ENCODE measurements at regions not wholly inside any gene's neighbourhood (a gene's known extent, or its start where the extent isn't known, plus 50 kb on each side); places are given as distances from the start of the nearest gene placed in this dataset.

GRCh38 chr5:173557123-173557903, 59.1 kb downstream of the BOD1 start:
- no peak for DNase-seq

GRCh38 chr5:173556142-173557028, 60.1 kb downstream of the BOD1 start:
- DNase-seq = no peak

GRCh38 chr5:173554989-173555705, 61.3 kb downstream of the BOD1 start:
- no peak for DNase-seq

GRCh38 chr5:173554038-173554955, 62.2 kb downstream of the BOD1 start:
- no peak for DNase-seq

GRCh38 chr5:173550641-173551040, 65.8 kb downstream of the BOD1 start:
- DNase-seq = no peak

- DNase-seq = no peak
These were observed 66.8 kb downstream of the BOD1 start for GRCh38 chr5:173549644-173550043.

- no peak for DNase-seq
These were observed 68.9 kb downstream of the BOD1 start for GRCh38 chr5:173547579-173547978.

- DNase-seq = no peak
These were observed 73.5 kb downstream of the BOD1 start for GRCh38 chr5:173542964-173543363.

GRCh38 chr5:173542159-173542558, 74.3 kb downstream of the BOD1 start:
- DNase-seq = no peak

GRCh38 chr5:173538654-173539053, 77.8 kb downstream of the BOD1 start:
- no peak for DNase-seq

GRCh38 chr5:173538018-173538417, 78.4 kb downstream of the BOD1 start:
- DNase-seq = no peak

- no peak for DNase-seq
These were observed 79.2 kb downstream of the BOD1 start for GRCh38 chr5:173537228-173537627.

GRCh38 chr5:173535976-173536639, 80.3 kb downstream of the BOD1 start:
- no peak for DNase-seq

GRCh38 chr5:173535166-173535975, 81.1 kb downstream of the BOD1 start:
- DNase-seq = no peak

- no peak for DNase-seq
These were observed 81.8 kb downstream of the BOD1 start for GRCh38 chr5:173534664-173535063.

- DNase-seq = no peak
These were observed 82.4 kb downstream of the BOD1 start for GRCh38 chr5:173534031-173534430.

GRCh38 chr5:173532689-173533250, 83.7 kb downstream of the BOD1 start:
- no peak for DNase-seq

- no peak for DNase-seq
These were observed 84.6 kb downstream of the BOD1 start for GRCh38 chr5:173531863-173532262.

GRCh38 chr5:173530547-173530946, 85.9 kb downstream of the BOD1 start:
- DNase-seq = no peak

- DNase-seq = no peak
These were observed 86.6 kb downstream of the BOD1 start for GRCh38 chr5:173529861-173530260.
